ENCODE measurements at regions not wholly inside any gene's neighbourhood (a gene's known extent, or its start where the extent isn't known, plus 50 kb on each side); places are given as distances from the start of the nearest gene placed in this dataset.

DNA sequence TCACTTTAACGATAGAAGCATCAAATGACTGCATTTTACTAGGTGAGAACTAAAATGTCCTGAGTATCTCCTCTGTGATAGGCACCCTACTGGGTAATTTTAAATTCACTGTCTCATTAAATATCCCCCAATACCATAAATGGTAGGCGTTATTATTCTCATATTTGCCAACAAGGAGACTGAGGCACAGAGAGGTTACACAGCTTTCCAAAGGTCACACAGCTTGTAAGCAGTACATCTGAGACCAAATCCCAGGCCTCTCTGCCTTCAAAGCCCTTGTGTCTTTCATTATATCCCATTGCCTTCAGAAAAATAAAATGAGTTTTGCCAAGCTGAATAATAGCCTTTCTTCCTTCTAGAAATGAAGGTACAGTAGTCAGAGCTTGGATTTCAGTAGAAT, 502.6 kb downstream of the HAPSTR1 start (continued):
- TF ChIP-seq GTF2I (CRISPR knock-in tag; conservative IDR thresholded peaks at IDR 0.05): no peak
- TF ChIP-seq SMAD4 (CRISPR knock-in tag; IDR thresholded peaks at IDR 0.05): no peak
- no peak for TF ChIP-seq ZNF416 (CRISPR knock-in tag; IDR thresholded peaks at IDR 0.05)
- no peak for TF ChIP-seq SMAD3 (CRISPR knock-in tag; IDR thresholded peaks at IDR 0.05; ENCODE audit: borderline replicate concordance)

DNA sequence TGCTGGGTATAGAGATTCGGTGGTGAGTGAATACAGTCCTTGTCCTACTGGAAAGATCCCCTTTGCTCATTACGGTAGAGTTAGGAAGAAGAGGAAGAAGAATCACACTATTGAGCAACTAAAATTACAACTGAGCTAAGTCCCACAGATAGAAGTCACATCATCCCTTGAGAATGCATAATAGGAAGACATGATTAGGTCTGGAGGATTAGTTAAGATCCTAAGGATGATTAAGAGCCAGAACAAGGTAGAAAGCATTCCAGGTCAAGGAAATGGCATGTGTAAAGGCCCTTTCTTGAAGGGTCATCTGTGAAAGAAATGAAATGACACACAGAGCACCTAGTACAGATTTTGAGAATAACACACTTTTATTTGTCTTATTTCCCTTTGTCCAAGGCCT, 503.5 kb downstream of the HAPSTR1 start:
- DNase-seq (ENCODE audit: low spot score) (no peak), ATAC-seq (no peak)
- TF ChIP-seq JAZF1 (CRISPR knock-in tag; IDR thresholded peaks at IDR 0.05): no peak
- H3K4me1 Mint-ChIP-seq: peaks cover 15% of the 10 kb centered on the region
- no peak overlapping the region for H3K4me3 Mint-ChIP-seq
- H3K27ac Mint-ChIP-seq: no peak overlapping the region
- H3K9me3 Mint-ChIP-seq: peaks cover 14% of the 10 kb centered on the region
- ChIA-PET CTCF (no interaction called here), POLR2A (no interaction called here)
- H3K27me3 Mint-ChIP-seq (ENCODE audit: low read depth): peaks cover 15% of the 10 kb centered on the region
- peaks cover 11% of the 10 kb centered on the region for H3K36me3 Mint-ChIP-seq

DNA sequence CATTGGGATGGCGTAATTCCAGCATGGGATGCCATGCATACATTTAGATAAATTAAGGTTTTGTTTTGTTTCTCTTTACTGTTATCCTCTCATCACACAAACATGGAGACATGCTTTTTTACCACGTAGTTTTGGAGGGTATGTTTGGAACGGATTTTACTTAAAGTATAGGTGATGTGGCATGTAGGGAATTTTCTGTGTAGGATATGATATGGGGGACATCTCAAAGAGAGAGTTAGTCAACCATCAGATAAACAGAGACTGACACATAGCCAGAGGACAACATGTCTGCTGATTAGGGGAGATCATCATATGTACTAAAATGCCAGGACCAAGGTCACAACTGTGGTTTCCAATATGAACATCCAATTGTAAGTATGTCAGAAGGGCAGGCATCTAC, 503.9 kb downstream of the HAPSTR1 start:
- Mint-ChIP-seq H3K4me3 (no peak overlapping the region), H3K4me1 (peaks cover 12% of the 10 kb centered on the region)
- POLR2A ChIA-PET: no interaction called here

DNA sequence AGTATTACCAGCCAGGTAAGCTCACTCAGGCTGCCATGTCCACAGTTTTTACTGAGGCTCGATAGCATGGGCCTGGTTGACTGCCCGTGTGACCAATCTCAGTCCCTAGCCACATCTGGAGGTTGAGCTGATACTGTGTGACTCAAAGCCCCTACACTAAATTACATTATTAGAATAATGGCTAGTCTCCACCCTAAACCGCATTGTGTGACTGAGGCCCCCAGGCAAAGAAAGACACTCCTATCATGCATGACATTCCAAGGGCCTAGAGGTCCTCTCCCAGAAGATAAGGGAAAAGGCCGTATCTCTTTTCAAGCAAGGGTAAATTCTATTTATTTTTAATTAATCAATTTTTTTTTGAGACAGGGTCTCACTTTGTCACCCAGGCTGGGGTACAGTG, 505.3 kb downstream of the HAPSTR1 start:
- Mint-ChIP-seq H3K27ac (no peak overlapping the region), H3K4me3 (no peak overlapping the region), H3K36me3 (no peaks in the 10 kb centered on the region), H3K4me1 (peaks cover 8% of the 10 kb centered on the region), H3K27me3 (ENCODE audit: low read depth) (no peaks in the 10 kb centered on the region; the same call in 1 of the 2 replicates), H3K9me3 (no peaks in the 10 kb centered on the region)
- ATAC-seq (no peak), DNase-seq (ENCODE audit: low spot score) (no peak)
- POLR2A ChIA-PET: no interaction called here
- no peak for TF ChIP-seq FOXK1 (CRISPR knock-in tag; IDR thresholded peaks at IDR 0.05)
- TF ChIP-seq, protein P1, sequence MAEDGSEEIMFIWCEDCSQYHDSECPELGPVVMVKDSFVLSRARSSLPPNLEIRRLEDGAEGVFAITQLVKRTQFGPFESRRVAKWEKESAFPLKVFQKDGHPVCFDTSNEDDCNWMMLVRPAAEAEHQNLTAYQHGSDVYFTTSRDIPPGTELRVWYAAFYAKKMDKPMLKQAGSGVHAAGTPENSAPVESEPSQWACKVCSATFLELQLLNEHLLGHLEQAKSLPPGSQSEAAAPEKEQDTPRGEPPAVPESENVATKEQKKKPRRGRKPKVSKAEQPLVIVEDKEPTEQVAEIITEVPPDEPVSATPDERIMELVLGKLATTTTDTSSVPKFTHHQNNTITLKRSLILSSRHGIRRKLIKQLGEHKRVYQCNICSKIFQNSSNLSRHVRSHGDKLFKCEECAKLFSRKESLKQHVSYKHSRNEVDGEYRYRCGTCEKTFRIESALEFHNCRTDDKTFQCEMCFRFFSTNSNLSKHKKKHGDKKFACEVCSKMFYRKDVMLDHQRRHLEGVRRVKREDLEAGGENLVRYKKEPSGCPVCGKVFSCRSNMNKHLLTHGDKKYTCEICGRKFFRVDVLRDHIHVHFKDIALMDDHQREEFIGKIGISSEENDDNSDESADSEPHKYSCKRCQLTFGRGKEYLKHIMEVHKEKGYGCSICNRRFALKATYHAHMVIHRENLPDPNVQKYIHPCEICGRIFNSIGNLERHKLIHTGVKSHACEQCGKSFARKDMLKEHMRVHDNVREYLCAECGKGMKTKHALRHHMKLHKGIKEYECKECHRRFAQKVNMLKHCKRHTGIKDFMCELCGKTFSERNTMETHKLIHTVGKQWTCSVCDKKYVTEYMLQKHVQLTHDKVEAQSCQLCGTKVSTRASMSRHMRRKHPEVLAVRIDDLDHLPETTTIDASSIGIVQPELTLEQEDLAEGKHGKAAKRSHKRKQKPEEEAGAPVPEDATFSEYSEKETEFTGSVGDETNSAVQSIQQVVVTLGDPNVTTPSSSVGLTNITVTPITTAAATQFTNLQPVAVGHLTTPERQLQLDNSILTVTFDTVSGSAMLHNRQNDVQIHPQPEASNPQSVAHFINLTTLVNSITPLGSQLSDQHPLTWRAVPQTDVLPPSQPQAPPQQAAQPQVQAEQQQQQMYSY (CRISPR knock-in tag; IDR thresholded peaks at IDR 0.05): no peak
- no peak for TF ChIP-seq JUN (CRISPR knock-in tag; IDR thresholded peaks at IDR 0.05)
- TF ChIP-seq, protein P2, sequence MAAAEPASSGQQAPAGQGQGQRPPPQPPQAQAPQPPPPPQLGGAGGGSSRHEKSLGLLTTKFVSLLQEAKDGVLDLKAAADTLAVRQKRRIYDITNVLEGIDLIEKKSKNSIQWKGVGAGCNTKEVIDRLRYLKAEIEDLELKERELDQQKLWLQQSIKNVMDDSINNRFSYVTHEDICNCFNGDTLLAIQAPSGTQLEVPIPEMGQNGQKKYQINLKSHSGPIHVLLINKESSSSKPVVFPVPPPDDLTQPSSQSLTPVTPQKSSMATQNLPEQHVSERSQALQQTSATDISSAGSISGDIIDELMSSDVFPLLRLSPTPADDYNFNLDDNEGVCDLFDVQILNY (CRISPR knock-in tag; IDR thresholded peaks at IDR 0.05): no peak
- TF ChIP-seq NFE2L1 (CRISPR knock-in tag; IDR thresholded peaks at IDR 0.05): no peak
- TF ChIP-seq SMAD4 (CRISPR knock-in tag; IDR thresholded peaks at IDR 0.05): no peak
- CTCF ChIA-PET: no interaction called here

More for the DNA sequence above, 503.9 kb downstream of the HAPSTR1 start:
- TF ChIP-seq, protein P3, sequence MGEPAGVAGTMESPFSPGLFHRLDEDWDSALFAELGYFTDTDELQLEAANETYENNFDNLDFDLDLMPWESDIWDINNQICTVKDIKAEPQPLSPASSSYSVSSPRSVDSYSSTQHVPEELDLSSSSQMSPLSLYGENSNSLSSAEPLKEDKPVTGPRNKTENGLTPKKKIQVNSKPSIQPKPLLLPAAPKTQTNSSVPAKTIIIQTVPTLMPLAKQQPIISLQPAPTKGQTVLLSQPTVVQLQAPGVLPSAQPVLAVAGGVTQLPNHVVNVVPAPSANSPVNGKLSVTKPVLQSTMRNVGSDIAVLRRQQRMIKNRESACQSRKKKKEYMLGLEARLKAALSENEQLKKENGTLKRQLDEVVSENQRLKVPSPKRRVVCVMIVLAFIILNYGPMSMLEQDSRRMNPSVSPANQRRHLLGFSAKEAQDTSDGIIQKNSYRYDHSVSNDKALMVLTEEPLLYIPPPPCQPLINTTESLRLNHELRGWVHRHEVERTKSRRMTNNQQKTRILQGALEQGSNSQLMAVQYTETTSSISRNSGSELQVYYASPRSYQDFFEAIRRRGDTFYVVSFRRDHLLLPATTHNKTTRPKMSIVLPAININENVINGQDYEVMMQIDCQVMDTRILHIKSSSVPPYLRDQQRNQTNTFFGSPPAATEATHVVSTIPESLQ (CRISPR knock-in tag; IDR thresholded peaks at IDR 0.05): no peak
- no peak for TF ChIP-seq TEAD1 (CRISPR knock-in tag; IDR thresholded peaks at IDR 0.05)
- CTCF ChIA-PET: no interaction called here
- DNase-seq (ENCODE audit: low spot score) (no peak), ATAC-seq (no peak)
- Mint-ChIP-seq H3K9me3 (peaks cover 11% of the 10 kb centered on the region), H3K27ac (no peak overlapping the region), H3K27me3 (ENCODE audit: low read depth) (peaks cover 13% of the 10 kb centered on the region), H3K36me3 (peaks cover 7% of the 10 kb centered on the region)

Data from WTC11 (cell line).